HG03558 (cell line): ENCODE measurements at regions not wholly inside any gene's neighbourhood (a gene's known extent, or its start where the extent isn't known, plus 50 kb on each side); places are given as distances from the start of the nearest gene placed in this dataset.
"Not testable (repeated sequence)": the region's sequence is repeated elsewhere in the genome, so short reads cannot be mapped to it uniquely, and the experiment has no call there.

Source experiments
- ATAC-seq: cut with Tn5 transposase; IDR thresholded peaks from one replicate; pipeline ENCODE4 v1.9.1; 2021; ENCODE audit warnings: moderate number of reproducible peaks; ENCODE audit not compliant: unreplicated experiment; ENCODE audit errors: extremely low read depth

GRCh38 chr1:235059221-235059620, 69.4 kb downstream of the TOMM20 start:
- no peak for ATAC-seq

- ATAC-seq: no peak
These were observed 69.9 kb downstream of the TOMM20 start for GRCh38 chr1:235058695-235059094.

GRCh38 chr1:235057385-235058306, 71.0 kb downstream of the TOMM20 start:
- ATAC-seq: no peak

GRCh38 chr1:235056937-235057336, 71.7 kb downstream of the TOMM20 start:
- ATAC-seq: no peak

- ATAC-seq: no peak
These were observed 73.7 kb downstream of the TOMM20 start for GRCh38 chr1:235054936-235055335.

GRCh38 chr1:235054466-235054865, 74.2 kb downstream of the TOMM20 start:
- ATAC-seq: no peak

- ATAC-seq: no peak
These were observed 76.3 kb downstream of the TOMM20 start for GRCh38 chr1:235052067-235053008.

- ATAC-seq: no peak
These were observed 77.1 kb downstream of the TOMM20 start for GRCh38 chr1:235051521-235051920.

GRCh38 chr1:235050911-235051360, 77.7 kb downstream of the TOMM20 start:
- no peak for ATAC-seq

- ATAC-seq: not testable (repeated sequence)
These were observed 78.8 kb downstream of the TOMM20 start for GRCh38 chr1:235049716-235050378.

GRCh38 chr1:235049217-235049616, 79.4 kb downstream of the TOMM20 start:
- ATAC-seq: no peak

- no peak for ATAC-seq
These were observed 81.2 kb downstream of the TOMM20 start for GRCh38 chr1:235047331-235047871.

- ATAC-seq: no peak
These were observed 82.6 kb downstream of the TOMM20 start for GRCh38 chr1:235045921-235046601.

- no peak for ATAC-seq
These were observed 83.5 kb downstream of the TOMM20 start for GRCh38 chr1:235045034-235045690.

GRCh38 chr1:235043234-235043633, 85.4 kb downstream of the TOMM20 start:
- ATAC-seq: no peak

- no peak for ATAC-seq
These were observed 89.9 kb downstream of the TOMM20 start for GRCh38 chr1:235038701-235039100.

- ATAC-seq: no peak
These were observed 92.7 kb downstream of the TOMM20 start for GRCh38 chr1:235035928-235036327.

GRCh38 chr1:235030919-235031596, 97.6 kb downstream of the TOMM20 start:
- no peak for ATAC-seq
